ENCODE measurements at regions not wholly inside any gene's neighbourhood (a gene's known extent, or its start where the extent isn't known, plus 50 kb on each side); places are given as distances from the start of the nearest gene placed in this dataset.

GRCh38 chr9:107919263-107919662, 429.7 kb upstream of the KLF4 start:
- TF ChIP-seq CTCF (IDR thresholded peaks at IDR 0.05) (no peak), POLR2A (IDR thresholded peaks at IDR 0.05) (no peak), POLR2AphosphoS5 (IDR thresholded peaks at IDR 0.05) (no peak), EP300 (IDR thresholded peaks at IDR 0.05) (no peak)
